NCI-H1694 treated with DMSO at 0.1 percent for 48 hours (cell line): ENCODE measurements at regions not wholly inside any gene's neighbourhood (a gene's known extent, or its start where the extent isn't known, plus 50 kb on each side); places are given as distances from the start of the nearest gene placed in this dataset.
"Not testable (repeated sequence)": the region's sequence is repeated elsewhere in the genome, so short reads cannot be mapped to it uniquely, and the experiment has no call there.

Source experiments
- DNase-seq: peaks from one replicate; lab custom pipeline; 2025; lab: John Stamatoyannopoulos, UW

DNA sequence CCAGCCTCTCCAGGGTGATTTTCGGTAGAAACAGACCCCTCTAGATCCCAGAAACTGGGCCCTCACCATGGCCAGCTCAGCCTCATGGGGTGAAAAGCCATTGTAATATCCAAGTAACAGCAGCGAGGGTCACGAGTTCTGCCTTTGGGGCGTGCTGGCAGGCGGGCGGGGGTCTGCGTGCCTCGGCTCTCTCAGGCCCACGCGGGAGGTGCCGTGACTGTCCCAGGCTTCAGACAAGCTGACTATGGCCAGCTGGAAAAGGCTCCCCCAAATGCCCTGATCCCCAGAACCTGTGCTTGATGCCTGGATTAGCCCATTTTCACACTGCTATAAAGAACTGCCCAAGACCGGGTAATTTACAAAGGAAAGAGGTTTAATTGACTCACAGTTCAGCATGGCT lies 160.2 kb downstream of the LAT start:
- DNase-seq, result not testable (repeated sequence)

DNA sequence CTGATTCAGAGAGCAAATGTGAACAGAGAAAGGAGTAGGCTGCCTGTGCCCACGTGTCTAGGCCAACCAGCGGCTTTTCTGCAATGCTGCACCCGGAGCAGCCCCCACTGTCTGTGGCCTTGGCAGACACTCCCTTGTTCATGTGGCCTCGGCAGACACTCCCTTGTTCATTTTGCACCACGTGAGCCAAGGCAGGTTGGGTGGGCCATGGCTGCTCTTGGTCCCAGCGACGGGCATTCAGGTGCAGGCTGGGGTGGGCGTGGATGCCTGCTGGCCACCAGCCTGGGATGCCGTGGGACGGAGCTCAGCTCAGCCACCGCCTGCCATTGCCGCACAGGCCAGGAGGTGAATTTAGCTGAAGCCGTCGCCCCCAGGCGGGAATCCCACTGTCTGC lies 159.8 kb downstream of the LAT start:
- DNase-seq, result not testable (repeated sequence)

DNA sequence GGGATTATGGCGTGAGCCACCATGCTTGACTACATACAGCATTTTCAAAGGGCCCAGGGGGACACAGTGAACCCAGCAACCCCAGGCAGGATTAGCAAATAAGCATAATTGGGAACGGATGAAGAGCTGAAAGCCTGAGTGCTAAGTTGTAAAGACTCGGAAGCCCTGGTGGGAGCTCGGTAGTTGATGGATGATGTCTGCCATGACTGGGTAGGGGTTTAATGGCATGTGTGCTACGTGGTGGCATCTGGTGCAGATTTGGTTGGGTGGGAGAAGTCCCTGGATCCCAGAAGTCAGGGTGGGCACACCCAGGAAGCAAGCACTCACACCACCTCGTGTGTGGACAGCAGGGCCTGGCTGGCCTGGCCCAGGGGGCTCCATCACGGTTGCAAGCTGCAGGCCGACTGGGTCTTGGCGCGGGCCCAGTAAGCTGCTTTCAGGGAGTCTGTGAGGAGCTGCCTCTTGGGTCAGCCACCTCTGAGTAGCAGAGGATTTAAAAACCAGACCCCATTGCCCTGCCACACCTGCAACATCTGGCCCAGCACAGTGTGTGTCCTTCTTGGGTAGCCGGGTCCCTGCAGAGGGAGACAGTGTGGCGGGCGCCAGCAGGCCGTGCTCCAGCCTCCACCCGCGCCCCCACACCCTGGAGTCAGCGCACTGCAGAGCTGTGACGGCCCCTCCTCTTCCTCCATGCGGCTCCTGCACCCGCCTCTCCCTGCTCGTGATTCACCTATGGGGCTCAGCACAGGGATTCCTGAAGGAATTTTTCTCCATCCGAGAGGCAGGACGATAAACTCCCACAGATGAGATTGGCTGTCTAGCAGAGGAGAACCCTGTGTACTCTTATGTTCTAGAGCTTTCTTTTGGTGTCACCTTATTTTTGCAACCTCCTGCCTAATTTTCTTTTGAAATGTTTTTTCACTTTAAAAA lies 159.2 kb downstream of the LAT start:
- not testable (repeated sequence) for DNase-seq

DNA sequence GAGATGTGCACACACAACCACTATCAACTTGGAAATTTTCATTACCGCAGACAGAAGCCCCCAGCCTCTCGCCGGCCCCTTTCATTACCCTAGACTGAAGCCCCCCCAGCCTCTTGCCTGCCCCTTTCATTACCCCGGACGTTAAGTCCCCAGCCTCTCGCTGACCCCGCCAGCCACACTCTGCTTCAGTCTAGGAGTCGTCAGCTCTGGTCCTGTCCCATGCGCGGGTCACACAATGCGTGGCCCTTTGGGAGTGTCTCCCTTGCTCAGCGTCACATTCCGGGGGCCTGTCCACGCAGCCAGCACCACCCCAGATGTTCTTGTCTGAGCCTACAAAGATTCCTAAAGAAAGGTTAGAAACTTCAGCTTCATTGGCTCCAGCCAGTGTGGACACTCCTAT lies 157.7 kb downstream of the LAT start:
- DNase-seq, result not testable (repeated sequence)

DNA sequence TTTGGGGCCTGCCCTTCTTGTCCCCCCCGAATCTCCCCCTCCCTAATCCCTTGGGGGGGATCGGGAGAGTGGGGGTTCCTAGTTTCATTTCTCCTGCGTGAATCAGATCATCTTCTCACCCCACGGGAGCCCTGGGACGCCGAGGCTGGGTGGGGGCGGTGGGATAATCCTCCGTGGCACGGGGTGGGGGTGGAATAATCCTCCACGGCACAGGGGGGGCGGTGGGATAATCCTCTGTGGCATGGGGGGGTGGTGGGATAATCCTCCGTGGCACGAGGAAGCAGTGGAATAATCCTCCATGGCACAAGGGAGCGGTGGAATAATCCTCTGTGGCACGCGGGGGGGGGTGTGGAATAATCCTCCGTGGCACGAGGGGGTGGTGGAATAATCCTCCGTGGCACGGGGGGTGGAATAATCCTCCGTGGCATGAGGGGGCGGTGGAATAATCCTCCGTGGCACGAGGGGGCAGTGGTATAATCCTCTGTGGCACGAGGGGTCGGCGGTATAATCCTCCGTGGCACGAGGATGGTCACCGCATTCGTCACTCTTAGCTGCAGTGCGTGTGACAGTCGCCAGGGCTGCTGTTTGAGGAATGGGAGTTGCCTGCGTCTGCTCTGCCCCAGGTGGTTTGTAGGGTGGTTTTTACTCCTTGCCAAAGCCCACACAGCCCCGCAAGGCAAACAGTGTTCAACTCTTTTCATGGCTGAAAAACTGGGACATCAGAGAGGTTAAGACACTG lies 156.9 kb downstream of the LAT start:
- no peak for DNase-seq

DNA sequence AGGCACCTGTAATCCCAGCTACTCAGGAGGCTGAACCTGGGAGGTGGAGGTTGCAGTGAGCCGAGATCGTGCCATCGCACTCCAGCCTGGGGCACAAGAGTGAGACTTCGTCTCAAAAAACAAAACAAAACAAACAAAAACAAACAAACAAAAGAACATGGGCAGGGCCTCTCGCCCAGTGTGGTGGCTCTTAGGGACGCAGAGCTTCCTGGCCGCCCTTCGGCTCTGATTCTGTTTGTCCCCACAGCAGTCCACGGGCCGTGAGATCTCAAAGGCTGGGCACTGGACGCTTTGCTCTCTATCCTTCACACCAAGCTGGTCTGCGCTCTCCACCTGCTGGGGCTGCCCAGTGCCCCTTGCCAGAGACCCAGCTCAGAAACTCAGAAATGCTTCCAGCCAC lies 156.3 kb downstream of the LAT start:
- DNase-seq, result not testable (repeated sequence)

DNA sequence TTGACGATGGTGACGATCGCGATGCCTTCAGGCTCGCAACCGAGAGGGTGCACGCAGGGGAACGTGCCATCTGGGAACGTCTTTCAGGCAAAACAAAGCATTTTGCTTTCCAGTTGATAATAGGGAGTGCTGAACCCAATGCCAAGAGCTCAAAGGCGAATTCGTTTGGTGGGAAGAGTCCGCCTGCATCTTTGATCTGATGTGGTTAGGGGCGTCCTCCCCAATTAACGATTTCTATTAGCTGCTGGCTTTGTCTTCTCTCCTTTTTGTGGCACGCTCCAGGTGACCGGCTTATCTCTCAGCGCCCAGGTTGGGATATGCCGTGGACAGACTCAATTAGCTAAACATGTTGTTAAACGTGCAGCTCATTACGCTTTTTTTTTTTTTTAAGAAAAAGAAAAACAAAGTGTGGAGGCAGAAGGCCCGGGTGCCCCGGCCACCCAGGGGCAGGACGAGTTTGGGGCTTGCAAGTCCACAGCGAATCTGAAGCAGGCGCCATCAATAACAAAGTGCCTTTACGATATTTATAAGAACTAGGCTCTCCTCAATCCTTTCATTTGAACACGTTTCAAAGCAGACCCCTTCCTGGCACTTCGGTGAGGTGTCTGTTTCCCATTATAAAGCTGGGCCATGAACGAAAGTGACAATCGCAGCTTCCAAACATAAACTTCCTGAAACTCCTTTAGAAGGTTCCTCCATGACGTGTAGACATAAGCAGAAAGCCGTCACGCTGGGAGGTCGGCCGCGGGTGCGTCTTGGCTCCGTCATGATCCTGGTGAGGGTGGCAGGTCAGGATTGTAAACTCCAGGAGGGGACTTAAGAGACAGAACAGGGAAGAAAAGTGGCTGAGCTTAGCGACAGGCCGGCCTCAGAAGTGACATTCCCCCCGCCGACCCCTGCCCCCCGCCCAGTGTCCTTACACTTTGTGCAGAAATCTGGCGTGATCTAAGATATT lies 155.3 kb downstream of the LAT start:
- not testable (repeated sequence) for DNase-seq

DNA sequence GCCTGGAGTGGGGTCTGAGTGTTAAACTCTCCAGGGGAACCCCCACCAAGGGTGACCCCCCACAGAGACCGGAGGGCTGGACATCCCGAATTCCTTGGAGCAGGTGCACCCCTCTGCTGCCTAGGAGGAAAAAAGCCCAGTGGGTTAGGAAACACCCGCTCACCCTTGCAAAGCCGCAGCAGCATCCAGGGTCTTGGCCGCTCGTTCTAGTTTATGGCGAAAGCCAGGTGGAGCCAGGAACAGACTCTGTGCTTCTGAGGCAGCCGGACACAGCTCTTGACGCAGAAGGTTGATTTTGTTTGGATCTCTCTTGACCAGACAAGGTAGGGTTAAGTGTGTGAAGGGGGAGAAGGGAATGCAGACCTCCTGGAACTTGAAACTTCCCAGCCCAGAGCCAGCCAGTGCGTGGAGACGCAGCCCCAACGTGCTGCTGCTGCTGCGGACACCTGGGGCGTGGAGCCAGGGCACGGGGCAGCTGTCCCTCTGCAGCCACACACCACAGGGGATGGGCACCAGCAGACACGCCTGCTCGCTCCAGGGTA lies 154.5 kb downstream of the LAT start:
- DNase-seq, result no peak

DNA sequence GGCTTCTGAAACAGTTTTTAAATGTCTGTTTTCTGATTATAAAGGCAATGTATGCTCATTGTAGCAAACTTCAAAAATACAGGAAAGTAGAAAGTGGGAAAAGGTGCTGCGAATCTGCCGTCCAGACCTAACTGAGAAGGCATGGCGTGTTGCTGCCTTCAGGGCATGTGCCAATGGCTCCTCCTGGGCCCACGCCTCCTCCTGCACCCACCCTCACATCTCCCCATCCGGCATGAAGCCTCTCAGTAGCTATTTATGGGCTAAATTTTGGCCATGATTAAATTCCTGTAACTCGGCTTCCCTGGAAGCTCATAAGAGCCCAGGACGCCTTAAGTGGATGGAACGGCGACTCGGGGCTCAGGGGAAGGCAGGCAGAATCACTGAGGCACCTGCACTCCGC lies 153.8 kb downstream of the LAT start:
- DNase-seq, result not testable (repeated sequence)

DNA sequence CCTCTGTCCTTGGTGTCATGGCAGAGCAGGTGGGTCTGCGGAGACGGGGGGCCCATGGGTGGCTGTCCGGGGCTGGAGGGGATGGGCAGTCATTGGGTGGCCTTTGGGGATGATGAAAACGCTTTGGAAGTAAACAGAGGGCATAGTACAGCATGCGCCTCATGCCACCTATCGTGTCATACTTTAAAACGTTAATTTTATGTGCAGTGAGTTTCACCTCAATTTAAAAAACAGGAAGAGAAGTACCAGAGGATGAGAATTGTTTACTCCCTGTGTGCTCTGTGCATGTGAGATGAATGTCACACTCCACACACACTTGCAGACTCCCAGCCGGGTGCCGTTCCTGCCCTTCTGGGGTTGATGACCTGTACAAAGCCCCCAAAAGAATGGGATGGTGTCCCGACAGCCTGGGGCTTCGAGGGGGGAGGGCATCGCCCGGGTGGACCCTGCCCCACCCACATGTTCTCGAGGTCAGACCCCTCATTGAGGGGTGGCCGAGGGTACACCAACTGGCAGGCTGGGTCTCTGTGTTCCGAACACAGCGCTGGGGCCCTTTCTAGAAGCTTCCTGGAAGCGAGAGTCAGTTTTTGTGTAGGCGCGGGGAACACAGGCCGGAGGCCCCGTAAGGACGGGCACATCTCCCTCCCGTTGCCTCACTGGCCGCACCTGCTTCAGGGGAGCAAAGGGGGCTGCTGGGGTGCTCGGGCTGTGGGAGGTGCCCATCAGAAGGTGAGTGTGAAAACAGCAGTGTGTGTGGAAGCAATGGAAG lies 153.2 kb downstream of the LAT start:
- DNase-seq, result not testable (repeated sequence)

DNA sequence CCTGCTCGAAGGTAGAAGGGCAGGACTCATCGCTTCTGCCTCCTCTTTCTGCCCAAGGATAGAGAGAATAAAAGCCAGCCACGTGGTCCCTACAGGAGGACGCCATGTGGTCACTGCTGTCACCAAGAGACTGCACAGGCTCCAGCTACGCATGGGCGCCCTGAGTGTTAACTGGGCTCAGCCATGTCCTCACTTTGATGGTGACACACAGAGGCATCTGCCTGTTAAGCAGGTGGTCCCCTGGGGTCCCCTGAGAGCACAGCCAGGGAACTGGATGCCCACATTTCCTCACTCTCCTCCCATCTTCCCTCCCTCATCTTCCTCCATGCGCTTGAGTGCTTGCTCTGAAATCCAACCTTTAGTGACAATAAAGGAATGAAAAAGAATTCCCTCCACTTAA lies 152.6 kb downstream of the LAT start:
- DNase-seq, result not testable (repeated sequence)

DNA sequence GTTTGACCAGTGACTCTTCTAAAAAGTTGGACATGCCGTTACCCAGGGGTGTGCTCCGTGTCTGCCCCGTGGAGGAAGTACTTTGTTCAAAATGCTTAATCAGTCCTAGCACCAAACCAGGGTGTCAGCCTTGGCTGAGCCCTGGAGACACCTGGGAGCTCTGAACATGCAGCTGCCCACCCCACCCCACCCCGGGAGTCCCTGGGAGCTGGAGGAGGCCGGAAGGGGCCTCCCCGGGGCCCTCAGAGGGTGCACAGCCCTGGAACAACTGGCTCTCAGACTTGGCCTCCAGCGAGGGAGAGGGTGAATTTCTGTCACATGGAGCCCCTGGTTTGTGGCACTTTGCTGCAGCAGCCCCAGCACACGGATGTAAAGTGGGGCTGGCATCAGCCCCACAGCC lies 152.1 kb downstream of the LAT start:
- DNase-seq, result not testable (repeated sequence)

DNA sequence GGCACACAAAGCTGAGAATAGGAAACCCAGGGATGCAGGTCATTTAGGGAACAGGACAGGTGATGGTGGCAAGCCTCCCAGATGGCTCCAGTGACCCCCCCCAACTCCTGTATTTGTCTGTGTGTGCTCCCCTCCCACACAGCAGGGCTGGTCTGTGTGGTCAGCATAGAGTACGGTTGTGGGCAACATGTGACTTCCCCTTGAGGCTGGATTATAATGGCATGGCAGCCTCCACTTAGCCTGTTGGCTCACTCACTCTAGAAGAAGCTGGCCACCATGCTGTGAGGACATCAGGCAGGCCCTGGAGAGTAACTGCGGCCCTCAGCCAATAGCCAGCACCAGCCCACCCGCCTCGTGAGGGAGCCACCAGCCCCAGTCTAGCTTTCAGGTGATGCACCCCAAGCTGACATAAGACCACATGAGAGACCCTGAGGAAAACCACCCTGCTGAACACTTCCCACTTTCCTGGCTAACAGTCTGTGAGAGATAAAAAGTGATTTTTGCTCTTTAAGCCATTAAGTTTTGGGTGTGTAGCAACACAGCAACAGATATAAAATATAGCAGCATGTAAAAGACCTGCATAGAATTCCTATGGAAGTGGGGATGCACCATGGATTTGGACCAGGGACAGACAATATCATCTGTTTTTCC lies 151.3 kb downstream of the LAT start:
- DNase-seq, result not testable (repeated sequence)

DNA sequence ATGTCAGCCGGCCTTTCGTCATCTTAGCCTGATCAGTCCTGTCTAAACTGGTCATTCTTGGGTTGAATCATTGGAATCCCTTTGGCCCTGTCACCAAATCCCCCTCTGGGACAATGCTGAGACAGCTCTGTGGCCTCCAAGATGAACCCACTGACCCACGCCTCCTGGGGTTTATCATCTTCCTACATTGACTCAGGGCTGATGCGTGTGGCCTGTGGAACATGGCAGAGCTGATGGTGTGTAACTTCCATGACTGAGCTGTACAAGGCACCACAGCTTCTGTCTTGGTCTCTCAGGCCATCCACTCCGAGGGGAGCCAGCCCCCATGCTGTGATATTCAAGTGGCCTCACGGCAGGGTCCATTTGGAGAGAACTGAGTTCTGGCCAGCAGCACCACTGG lies 150.2 kb downstream of the LAT start:
- not testable (repeated sequence) for DNase-seq

DNA sequence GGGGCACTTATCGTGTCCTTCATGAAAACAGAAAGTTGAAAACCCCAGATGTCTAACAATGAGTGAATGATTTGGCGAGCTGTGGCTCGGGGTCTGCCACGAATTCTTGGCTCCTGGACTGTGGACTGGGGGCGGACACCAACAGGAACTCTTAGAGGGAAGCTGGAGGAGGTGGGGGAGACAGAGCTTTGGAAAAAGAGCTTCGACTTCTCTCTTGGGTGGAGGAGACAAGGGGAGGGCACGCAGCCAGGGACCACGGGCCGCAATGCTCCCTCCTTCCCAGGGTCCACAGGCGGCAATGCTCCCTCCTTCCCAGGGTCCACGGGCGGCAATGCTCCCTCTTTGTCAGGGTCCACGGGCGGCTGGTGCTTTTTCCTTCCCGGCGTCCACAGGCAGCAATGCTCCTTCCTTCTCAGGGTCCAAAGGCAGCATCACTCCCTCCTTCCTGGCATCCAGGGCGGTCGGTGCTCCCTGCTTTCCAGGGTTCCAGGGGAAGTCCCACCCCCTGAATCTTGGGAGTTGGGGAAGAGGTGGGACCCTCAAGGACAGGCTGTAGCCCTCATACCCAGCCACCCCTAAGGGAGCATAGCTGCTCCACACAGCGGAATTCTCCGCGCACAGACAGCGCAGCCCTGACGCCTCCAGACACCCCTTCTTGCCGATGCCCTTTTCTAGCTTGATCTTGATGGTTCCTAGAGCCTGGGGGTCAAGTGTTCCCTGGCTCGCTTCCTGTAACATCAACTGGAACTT lies 149.0 kb downstream of the LAT start:
- not testable (repeated sequence) for DNase-seq

DNA sequence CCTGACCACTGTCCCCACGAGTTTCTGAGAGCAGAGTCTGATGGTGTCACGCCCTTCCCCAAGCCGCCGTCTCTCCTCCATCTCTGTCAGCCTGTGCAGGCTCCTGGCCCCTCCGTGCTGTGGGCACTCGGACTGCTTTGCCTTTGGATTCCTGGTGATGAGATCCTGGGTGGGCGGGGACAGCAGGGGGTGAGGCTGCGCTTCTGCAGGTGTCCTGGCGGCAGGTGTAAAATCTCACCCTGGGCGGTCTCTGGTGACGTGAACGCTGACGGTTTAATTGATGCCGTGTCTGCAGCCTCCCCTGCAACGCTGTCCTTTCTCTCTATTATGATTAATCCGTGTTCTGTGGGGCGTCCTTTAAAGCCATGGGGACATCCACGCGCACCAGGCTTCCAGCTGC lies 148.0 kb downstream of the LAT start:
- DNase-seq, result not testable (repeated sequence)

DNA sequence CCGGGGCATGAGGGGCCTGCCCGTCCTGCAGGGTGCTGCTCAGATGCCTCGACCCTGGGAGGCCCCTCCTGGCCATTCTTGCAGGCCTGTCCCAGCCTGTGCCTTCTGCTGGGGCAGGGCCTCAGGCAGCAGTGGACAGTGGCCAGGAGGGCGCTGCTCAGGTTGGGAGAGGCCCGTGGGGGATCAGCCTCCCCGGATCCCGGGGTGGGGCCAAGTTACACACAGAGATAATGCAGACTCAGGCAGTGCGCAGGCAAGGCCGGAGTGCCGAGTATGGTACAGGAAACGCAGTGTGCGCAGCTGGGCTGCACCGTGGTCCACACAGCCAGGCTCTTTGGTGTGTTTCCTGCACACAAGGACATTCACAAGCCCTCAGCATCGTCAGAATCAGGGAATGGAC lies 147.6 kb downstream of the LAT start:
- DNase-seq, result not testable (repeated sequence)

DNA sequence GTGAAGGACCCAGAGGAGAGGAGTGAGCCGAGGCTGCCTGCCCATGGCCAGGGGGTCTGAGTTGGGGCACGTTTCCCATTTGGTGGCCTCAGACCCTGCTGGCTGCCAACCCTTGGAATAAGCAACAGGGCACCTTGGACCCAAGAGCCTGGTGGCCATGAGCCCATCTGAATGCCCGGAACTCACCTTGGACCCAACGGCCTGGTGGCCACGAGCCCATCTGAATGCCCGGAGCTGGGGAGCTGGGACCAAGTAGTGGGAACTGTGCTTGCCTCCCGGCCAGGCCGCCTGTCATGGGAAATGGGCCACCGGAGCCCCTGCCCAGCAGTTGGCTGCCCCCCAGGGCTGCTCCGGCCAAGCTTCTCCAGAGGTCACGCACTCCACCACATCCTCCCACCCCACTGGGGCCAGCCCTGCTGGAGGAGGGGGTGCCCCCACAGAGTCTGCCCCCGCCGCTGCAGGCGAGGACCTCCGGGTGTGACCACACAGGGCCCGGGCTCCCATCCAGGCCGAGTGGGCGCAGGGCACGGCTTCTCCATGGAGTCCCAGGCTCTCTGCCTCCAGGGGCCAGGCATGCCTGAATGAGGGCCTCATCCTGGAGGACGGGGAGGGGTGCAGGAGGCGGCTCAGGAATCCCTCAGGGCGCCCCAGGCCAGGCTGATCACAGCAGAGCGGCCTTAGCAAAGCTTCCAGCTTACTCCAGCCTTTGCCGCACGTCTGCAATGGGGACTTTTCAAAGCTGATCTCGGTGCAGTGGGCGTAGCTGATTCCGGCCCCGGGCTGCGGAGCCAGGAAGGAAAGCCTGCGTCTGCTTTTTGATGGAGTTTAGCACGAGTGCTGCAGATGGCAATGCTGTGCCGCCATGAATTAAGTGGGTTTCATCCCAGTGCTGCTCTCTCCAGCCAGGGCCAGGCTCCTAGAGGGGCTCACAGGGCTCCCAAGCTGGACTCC lies 146.3 kb downstream of the LAT start:
- DNase-seq, result not testable (repeated sequence)
